HepG2 (cell line): ENCODE measurements at regions not wholly inside any gene's neighbourhood (a gene's known extent, or its start where the extent isn't known, plus 50 kb on each side); places are given as distances from the start of the nearest gene placed in this dataset.
A peak's percentile ranks its signal among the peaks of the same experiment; 100 is the strongest.

Source experiments
- ARID5B ChIP-seq: IDR thresholded peaks from 2 replicates; pipeline ENCODE4 v1.4.0; 2020; ENCODE audit warnings: mild to moderate bottlenecking, missing genetic modification reagents
- GATAD1 ChIP-seq: IDR thresholded peaks from 2 replicates; pipeline ENCODE4 v1.6.1; 2016; ENCODE audit warnings: missing genetic modification reagents, missing compliant biosample characterization
- HOXD1 ChIP-seq: sonication (generic); formaldehyde crosslinking; IDR thresholded peaks from 2 replicates; pipeline ENCODE4 v1.5.0; 2020; ENCODE audit warnings: missing genetic modification reagents
- LCORL ChIP-seq, 2 experiments: fragments of 450-650 bp in 1 of 2; sonication (generic) in 1 of 2; formaldehyde crosslinking in 1 of 2; IDR thresholded peaks; 2 replicates each; pipeline versions ENCODE4 v1.5.0 to v1.6.1; 2017 to 2020; ENCODE audit warnings: antibody characterized with exemption in 1 of 2, missing genetic modification reagents in 1 of 2
- NR2F6 ChIP-seq, 2 experiments: IDR thresholded peaks; 2 replicates each; pipeline ENCODE4 v1.6.1; 2016; ENCODE audit warnings: antibody characterized with exemption in 1 of 2, mild to moderate bottlenecking in 1 of 2
- SOX6 ChIP-seq, 2 experiments: fragments of 450-650 bp in 1 of 2; sonication (generic) in 1 of 2; formaldehyde crosslinking in 1 of 2; IDR thresholded peaks; 2 replicates each; pipeline versions ENCODE4 v1.4.0 to v1.6.1; 2017 to 2020; ENCODE audit warnings: antibody characterized with exemption in 1 of 2, mild to moderate bottlenecking in 1 of 2, missing genetic modification reagents in 1 of 2
- U2AF1 ChIP-seq: fragments of 200-400 bp; formaldehyde crosslinking; optimal IDR thresholded peaks from 2 replicates; pipeline ENCODE3; 2017; ENCODE audit warnings: mild to moderate bottlenecking, low read depth, low read length
- ZBTB21 ChIP-seq: sonication (generic); formaldehyde crosslinking; IDR thresholded peaks from 2 replicates; pipeline ENCODE4 v1.4.0; 2020; ENCODE audit warnings: missing genetic modification reagents
- ZNF317 ChIP-seq: sonication (generic); formaldehyde crosslinking; IDR thresholded peaks from 2 replicates; pipeline ENCODE4 v1.5.0; 2020; ENCODE audit warnings: mild to moderate bottlenecking, missing genetic modification reagents
- ZNF367 ChIP-seq: sonication (generic); formaldehyde crosslinking; IDR thresholded peaks from 2 replicates; pipeline ENCODE4 v1.4.0; 2020; ENCODE audit warnings: missing genetic modification reagents, borderline replicate concordance
- ZNF432 ChIP-seq: sonication (generic); formaldehyde crosslinking; IDR thresholded peaks from 2 replicates; pipeline ENCODE4 v1.5.0; 2020; ENCODE audit warnings: missing genetic modification reagents, mild to moderate bottlenecking, borderline replicate concordance
- ZNF446 ChIP-seq: sonication (generic); formaldehyde crosslinking; IDR thresholded peaks from 2 replicates; pipeline ENCODE4 v1.5.0; 2020; ENCODE audit warnings: mild to moderate bottlenecking, missing genetic modification reagents
- ZNF609 ChIP-seq: sonication (generic); formaldehyde crosslinking; IDR thresholded peaks from 2 replicates; pipeline ENCODE4 v1.4.0; 2020; ENCODE audit warnings: mild to moderate bottlenecking, missing genetic modification reagents, borderline replicate concordance
- ZNF737 ChIP-seq: sonication (generic); formaldehyde crosslinking; IDR thresholded peaks from 2 replicates; pipeline ENCODE4 v1.5.0; 2020; ENCODE audit warnings: missing genetic modification reagents, mild to moderate bottlenecking, borderline replicate concordance
- TF ChIP-seq, protein P1 (sequence below): sonication (generic); formaldehyde crosslinking; IDR thresholded peaks from 2 replicates; pipeline ENCODE4 v1.4.0; 2020; ENCODE audit warnings: missing genetic modification reagents
- TF ChIP-seq, protein P2 (sequence below): sonication (generic); formaldehyde crosslinking; conservative IDR thresholded peaks from 2 replicates; pipeline ENCODE4 v1.4.0; 2020; ENCODE audit warnings: missing genetic modification reagents

DNA sequence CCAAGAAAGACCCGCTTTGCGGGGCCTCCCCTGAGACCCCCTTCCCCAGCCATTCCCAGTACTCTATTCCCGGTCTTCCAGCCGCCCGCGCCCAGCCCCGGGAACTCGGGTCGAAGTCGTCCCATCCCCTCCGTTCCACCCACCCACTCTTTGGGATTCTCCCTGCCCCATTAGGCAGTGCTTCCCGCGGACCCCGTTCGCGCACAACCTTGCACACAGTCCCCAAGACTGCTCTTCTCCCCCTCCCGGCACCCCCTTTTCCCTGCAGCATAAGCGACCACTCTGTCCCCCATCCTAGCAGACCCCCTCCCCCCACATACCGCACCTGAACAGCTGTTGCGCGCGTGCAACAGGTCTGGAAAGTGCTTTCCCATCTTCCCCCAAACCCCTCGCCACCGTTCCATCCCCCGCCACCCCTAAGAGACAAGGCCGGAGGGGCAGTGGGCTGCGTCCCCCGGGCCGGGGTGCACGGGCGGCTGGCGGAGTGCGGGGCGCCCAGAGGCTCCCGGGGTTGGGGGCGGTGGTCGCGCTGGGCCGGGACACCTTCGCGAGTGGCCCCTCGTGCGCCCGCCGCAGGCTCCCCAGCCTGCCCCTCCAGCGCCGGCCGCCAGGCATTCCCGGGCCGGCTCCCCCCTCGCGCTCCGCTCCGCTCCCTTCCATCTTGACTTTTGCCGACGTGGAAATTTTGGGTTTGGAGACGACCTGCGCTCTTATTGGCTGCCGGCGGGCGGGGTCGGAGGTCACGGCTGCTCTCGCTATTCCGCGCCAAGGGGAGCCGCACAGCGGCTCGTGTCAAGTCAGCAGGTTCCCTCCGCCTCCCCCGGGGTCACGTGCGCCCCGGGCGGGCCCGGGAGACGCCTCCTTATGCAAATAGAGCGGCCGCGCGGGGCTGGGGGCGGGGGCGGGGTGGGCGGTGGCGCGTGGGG is 201.2 kb upstream of the NFE2L3 start (continued):
- 0 out of 2 replicates have a peak, but pooled peaks have one; percentile 31 for TF ChIP-seq ARID5B (CRISPR knock-in tag)
- TF ChIP-seq ZNF367 (CRISPR knock-in tag) = no peak
- peak; percentile 16; the same call in 1 of the 2 replicates for TF ChIP-seq GATAD1 (CRISPR knock-in tag)
- TF ChIP-seq HOXD1 (CRISPR knock-in tag) = no peak
- TF ChIP-seq ZNF446 (CRISPR knock-in tag) = no peak; the same call in 1 of the 2 replicates
- no peak for TF ChIP-seq ZBTB21
- TF ChIP-seq ZNF432 = no peak
- TF ChIP-seq NR2F6 (IDR thresholded peaks at IDR 0.05) = peak; percentile 60
- peak; percentile 83; the same call in 1 of the 2 replicates for TF ChIP-seq NR2F6 (CRISPR knock-in tag; IDR thresholded peaks at IDR 0.05)
- TF ChIP-seq SOX6 (IDR thresholded peaks at IDR 0.05) = no peak
- peak; percentile 27; the same call in 1 of the 2 replicates for TF ChIP-seq SOX6 (CRISPR knock-in tag; IDR thresholded peaks at IDR 0.05)
- 0 out of 2 replicates have a peak, but pooled peaks have one; percentile 3 for TF ChIP-seq ZNF317 (CRISPR knock-in tag)
- TF ChIP-seq ZNF737 (CRISPR knock-in tag) = no peak
- 0 out of 2 replicates have a peak, but pooled peaks have one; percentile 35 for TF ChIP-seq LCORL (IDR thresholded peaks at IDR 0.05)
- TF ChIP-seq LCORL (CRISPR knock-in tag; IDR thresholded peaks at IDR 0.05) = peak; percentile 75
- TF ChIP-seq, protein P1, sequence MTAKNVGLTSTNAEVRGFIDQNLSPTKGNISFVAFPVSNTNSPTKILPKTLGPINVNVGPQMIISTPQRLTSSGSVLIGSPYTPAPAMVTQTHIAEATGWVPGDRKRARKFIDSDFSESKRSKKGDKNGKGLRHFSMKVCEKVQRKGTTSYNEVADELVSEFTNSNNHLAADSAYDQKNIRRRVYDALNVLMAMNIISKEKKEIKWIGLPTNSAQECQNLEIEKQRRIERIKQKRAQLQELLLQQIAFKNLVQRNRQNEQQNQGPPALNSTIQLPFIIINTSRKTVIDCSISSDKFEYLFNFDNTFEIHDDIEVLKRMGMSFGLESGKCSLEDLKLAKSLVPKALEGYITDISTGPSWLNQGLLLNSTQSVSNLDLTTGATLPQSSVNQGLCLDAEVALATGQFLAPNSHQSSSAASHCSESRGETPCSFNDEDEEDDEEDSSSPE (CRISPR knock-in tag) = peak; percentile 66
- TF ChIP-seq, protein P2, sequence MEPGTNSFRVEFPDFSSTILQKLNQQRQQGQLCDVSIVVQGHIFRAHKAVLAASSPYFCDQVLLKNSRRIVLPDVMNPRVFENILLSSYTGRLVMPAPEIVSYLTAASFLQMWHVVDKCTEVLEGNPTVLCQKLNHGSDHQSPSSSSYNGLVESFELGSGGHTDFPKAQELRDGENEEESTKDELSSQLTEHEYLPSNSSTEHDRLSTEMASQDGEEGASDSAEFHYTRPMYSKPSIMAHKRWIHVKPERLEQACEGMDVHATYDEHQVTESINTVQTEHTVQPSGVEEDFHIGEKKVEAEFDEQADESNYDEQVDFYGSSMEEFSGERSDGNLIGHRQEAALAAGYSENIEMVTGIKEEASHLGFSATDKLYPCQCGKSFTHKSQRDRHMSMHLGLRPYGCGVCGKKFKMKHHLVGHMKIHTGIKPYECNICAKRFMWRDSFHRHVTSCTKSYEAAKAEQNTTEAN (CRISPR knock-in tag) = 0 out of 2 replicates have a peak, but pooled peaks have one; percentile 5
- TF ChIP-seq U2AF1 = no peak
- 0 out of 2 replicates have a peak, but pooled peaks have one; percentile 17 for TF ChIP-seq ZNF609 (CRISPR knock-in tag)
